ENCODE measurements at regions not wholly inside any gene's neighbourhood (a gene's known extent, or its start where the extent isn't known, plus 50 kb on each side); places are given as distances from the start of the nearest gene placed in this dataset.
A peak's percentile ranks its signal among the peaks of the same experiment; 100 is the strongest.

- ChIA-PET POLR2A (no interaction called here), RAD21 (ENCODE audit: low non-redundant PET in 1 of 2, low total read pairs in 2 of 2, uncharacterized antibody in 2 of 2, unreplicated experiment in 2 of 2) (interaction anchor here in 1 of 2 experiments (0.7 kb wide), 1 partner anchor 148 kb away, joined by 3 read pairs; no protein-coding TSS in a partner anchor), CTCF (interaction anchor here (0.9 kb wide), 1 partner anchor 386 kb away, joined by 3 read pairs; no protein-coding TSS in a partner anchor)
- Histone ChIP-seq H3K27me3 (ENCODE audit: insufficient read depth, low read length) (no peaks in the 10 kb centered on the region), H3K4me3 (replicated peaks in 1 of 2; ENCODE audit: low read depth in 1 of 2, low read length in 2 of 2) (no peak overlapping the region), H3K4me1 (ENCODE audit: control insufficient read depth in 1 of 2, insufficient read depth in 2 of 2, low read length in 2 of 2) (peaks cover 6 to 13% of the 10 kb centered on the region in 2 experiments; a peak in 3 of 4 replicates), H3K9me3 (ENCODE audit: control insufficient read depth in 1 of 2, insufficient read depth in 1 of 2, low read depth in 1 of 2, low read length in 2 of 2) (no peaks in the 10 kb centered on the region), H3K9me2 (ENCODE audit: insufficient read depth) (no peaks in the 10 kb centered on the region), H3K27ac (ENCODE audit: low read depth, low read length) (no peak overlapping the region), H4K20me1 (ENCODE audit: insufficient read depth) (no peaks in the 10 kb centered on the region), H2AFZ (ENCODE audit: low read depth, low read length, poor library complexity, severe bottlenecking) (peak overlapping the region; percentile 40), H3K79me2 (ENCODE audit: insufficient read depth, low read length) (no peaks in the 10 kb centered on the region), H3K9ac (ENCODE audit: low read length) (no peak overlapping the region), H3K36me3 (ENCODE audit: control insufficient read depth in 1 of 2, insufficient read depth in 2 of 2, low read length in 2 of 2) (no peaks in the 10 kb centered on the region), H3K4me2 (ENCODE audit: low read length) (peak overlapping the region; percentile 39)
- DNase-seq (ENCODE audit: low read depth, low spot score) (peak; percentile 35), ATAC-seq (peak; percentile 79)
- BruUV-seq (replicated peaks), result no TSS peak
- intact Hi-C loops (cut with micrococcal nuclease), result no loop called here
- TF ChIP-seq YY1 (IDR thresholded peaks at IDR 0.05; ENCODE audit: extremely low read depth, insufficient replicate concordance, low read depth, low read length) (no peak), MAX (IDR thresholded peaks at IDR 0.05) (peak; percentile 44; the same call in 1 of the 2 replicates), SRF (IDR thresholded peaks at IDR 0.05; ENCODE audit: low read depth) (peak; percentile 53; the same call in 1 of the 2 replicates), SP1 (IDR thresholded peaks at IDR 0.05; ENCODE audit: low read depth) (peak; percentile 53; the same call in 1 of the 2 replicates), JUND (IDR thresholded peaks at IDR 0.05) (peak; percentile 66; the same call in 1 of the 2 replicates), CEBPB (IDR thresholded peaks at IDR 0.05; ENCODE audit: low read depth) (peak; percentile 44; the same call in 1 of the 2 replicates), CBX3 (IDR thresholded peaks at IDR 0.05; ENCODE audit: low read depth) (peak; percentile 52; the same call in 1 of the 2 replicates), SIN3A (IDR thresholded peaks at IDR 0.05; ENCODE audit: low read depth) (peak; percentile 57; the same call in 1 of the 2 replicates), ZNF274 (IDR thresholded peaks at IDR 0.05; ENCODE audit: low read depth, low read length) (no peak), FOSL1 (IDR thresholded peaks at IDR 0.05; ENCODE audit: low read depth) (peak; percentile 92), EZH2 (IDR thresholded peaks at IDR 0.05) (no peak), ELF1 (IDR thresholded peaks at IDR 0.05; ENCODE audit: borderline replicate concordance, low read depth) (no peak)
Observed at GRCh38 chr3:159620873-159621272, 367.8 kb upstream of the IL12A start.

- ATAC-seq, result no peak
- H3K9me3 ChIP-seq (ENCODE audit: control insufficient read depth in 1 of 2, insufficient read depth in 1 of 2, low read depth in 1 of 2, low read length in 2 of 2), result no peaks in the 10 kb centered on the region
- H2AFZ ChIP-seq (ENCODE audit: low read depth, low read length, poor library complexity, severe bottlenecking), result no peak overlapping the region
- H3K4me3 ChIP-seq (replicated peaks in 1 of 2; ENCODE audit: low read depth in 1 of 2, low read length in 2 of 2), result no peak overlapping the region
- H4K20me1 ChIP-seq (ENCODE audit: insufficient read depth), result no peaks in the 10 kb centered on the region
- no peaks in the 10 kb centered on the region for H3K27me3 ChIP-seq (ENCODE audit: insufficient read depth, low read length)
- H3K36me3 ChIP-seq (ENCODE audit: control insufficient read depth in 1 of 2, insufficient read depth in 2 of 2, low read length in 2 of 2), result no peaks in the 10 kb centered on the region
- no peak for DNase-seq (ENCODE audit: low read depth, low spot score)
- ChIA-PET POLR2A (no interaction called here), RAD21 (ENCODE audit: low non-redundant PET in 1 of 2, low total read pairs in 2 of 2, uncharacterized antibody in 2 of 2, unreplicated experiment in 2 of 2) (no interaction called here), CTCF (no interaction called here)
- no peaks in the 10 kb centered on the region for H3K9me2 ChIP-seq (ENCODE audit: insufficient read depth)
- no peaks in the 10 kb centered on the region for H3K79me2 ChIP-seq (ENCODE audit: insufficient read depth, low read length)
- H3K27ac ChIP-seq (ENCODE audit: low read depth, low read length), result no peak overlapping the region
- no peak overlapping the region for H3K4me2 ChIP-seq (ENCODE audit: low read length)
- no TSS peak for BruUV-seq (replicated peaks)
- peaks cover 6 to 13% of the 10 kb centered on the region in 2 experiments; a peak in 3 of 4 replicates for H3K4me1 ChIP-seq (ENCODE audit: control insufficient read depth in 1 of 2, insufficient read depth in 2 of 2, low read length in 2 of 2)
- H3K9ac ChIP-seq (ENCODE audit: low read length), result no peak overlapping the region
- intact Hi-C loops (cut with micrococcal nuclease), result no loop called here
- TF ChIP-seq POLR2AphosphoS5 (IDR thresholded peaks at IDR 0.05; ENCODE audit: low read depth, low read length) (no peak), ELF1 (IDR thresholded peaks at IDR 0.05; ENCODE audit: borderline replicate concordance, low read depth) (no peak), MAX (IDR thresholded peaks at IDR 0.05) (no peak), CBX3 (IDR thresholded peaks at IDR 0.05; ENCODE audit: low read depth) (no peak), EZH2phosphoT487 (IDR thresholded peaks at IDR 0.05; ENCODE audit: borderline replicate concordance) (no peak), ZNF274 (IDR thresholded peaks at IDR 0.05; ENCODE audit: low read depth, low read length) (no peak), CTCF (IDR thresholded peaks at IDR 0.05 in 2 of 3, conservative IDR thresholded peaks at IDR 0.05 in 1 of 3; ENCODE audit: borderline replicate concordance in 1 of 3, insufficient read depth in 1 of 3, low read depth in 2 of 3, low read length in 2 of 3) (no peak), CEBPB (IDR thresholded peaks at IDR 0.05; ENCODE audit: low read depth) (no peak), SIN3A (IDR thresholded peaks at IDR 0.05; ENCODE audit: low read depth) (no peak), FOSL1 (IDR thresholded peaks at IDR 0.05; ENCODE audit: low read depth) (no peak), ATF3 (IDR thresholded peaks at IDR 0.05) (no peak)
Observed at GRCh38 chr3:159624616-159625015, 364.0 kb upstream of the IL12A start.

All from HCT116 (cell line).